Right renal cortex interstitium (tissue), 3 donors: ENCODE measurements at regions not wholly inside any gene's neighbourhood (a gene's known extent, or its start where the extent isn't known, plus 50 kb on each side); places are given as distances from the start of the nearest gene placed in this dataset.
"Not testable (repeated sequence)": the region's sequence is repeated elsewhere in the genome, so short reads cannot be mapped to it uniquely, and the experiment has no call there.

Source experiments
- DNase-seq, 3 donors: peaks; one replicate each; pipeline ENCODE4 v3.0.0-alpha.2; 2013; ENCODE audit warnings: low read depth in 3 of 3, low spot score in 2 of 3

GRCh38 chr4:151874328-151874727 is 113.5 kb upstream of the GATB start:
- DNase-seq = no peak

- no peak for DNase-seq
Measured at GRCh38 chr4:151866592-151866918, 105.7 kb upstream of the GATB start.

- DNase-seq = no peak
Measured at GRCh38 chr4:151865744-151866591, 105.2 kb upstream of the GATB start.

- DNase-seq = no peak
Measured at GRCh38 chr4:151865312-151865711, 104.5 kb upstream of the GATB start.

GRCh38 chr4:151864068-151864467 is 103.3 kb upstream of the GATB start:
- no peak for DNase-seq

- no peak for DNase-seq
Measured at GRCh38 chr4:151862766-151863165, 102.0 kb upstream of the GATB start.

- DNase-seq = no peak
Measured at GRCh38 chr4:151860561-151861093, 99.8 kb upstream of the GATB start.

GRCh38 chr4:151859641-151860040 is 98.8 kb upstream of the GATB start:
- no peak for DNase-seq

GRCh38 chr4:151858356-151858755 is 97.5 kb upstream of the GATB start:
- DNase-seq = no peak

- DNase-seq = no peak
Measured at GRCh38 chr4:151857368-151857767, 96.6 kb upstream of the GATB start.

GRCh38 chr4:151855747-151856146 is 94.9 kb upstream of the GATB start:
- no peak for DNase-seq

GRCh38 chr4:151854731-151855130 is 93.9 kb upstream of the GATB start:
- DNase-seq = no peak

- no peak for DNase-seq
Measured at GRCh38 chr4:151853034-151853433, 92.2 kb upstream of the GATB start.

- DNase-seq = no peak
Measured at GRCh38 chr4:151852202-151852601, 91.4 kb upstream of the GATB start.

- DNase-seq = no peak
Measured at GRCh38 chr4:151851354-151851753, 90.5 kb upstream of the GATB start.

GRCh38 chr4:151850791-151851213 is 90.0 kb upstream of the GATB start:
- DNase-seq = no peak

GRCh38 chr4:151845551-151845950 is 84.7 kb upstream of the GATB start:
- not testable (repeated sequence) for DNase-seq

- no peak for DNase-seq
Measured at GRCh38 chr4:151842430-151843079, 81.7 kb upstream of the GATB start.

GRCh38 chr4:151841107-151841506 is 80.3 kb upstream of the GATB start:
- DNase-seq = no peak

GRCh38 chr4:151835467-151835866 is 74.7 kb upstream of the GATB start:
- no peak for DNase-seq

- DNase-seq = no peak
Measured at GRCh38 chr4:151833174-151833573, 72.4 kb upstream of the GATB start.

GRCh38 chr4:151831526-151831925 is 70.7 kb upstream of the GATB start:
- no peak for DNase-seq
